ENCODE measurements at regions not wholly inside any gene's neighbourhood (a gene's known extent, or its start where the extent isn't known, plus 50 kb on each side); places are given as distances from the start of the nearest gene placed in this dataset.

DNA sequence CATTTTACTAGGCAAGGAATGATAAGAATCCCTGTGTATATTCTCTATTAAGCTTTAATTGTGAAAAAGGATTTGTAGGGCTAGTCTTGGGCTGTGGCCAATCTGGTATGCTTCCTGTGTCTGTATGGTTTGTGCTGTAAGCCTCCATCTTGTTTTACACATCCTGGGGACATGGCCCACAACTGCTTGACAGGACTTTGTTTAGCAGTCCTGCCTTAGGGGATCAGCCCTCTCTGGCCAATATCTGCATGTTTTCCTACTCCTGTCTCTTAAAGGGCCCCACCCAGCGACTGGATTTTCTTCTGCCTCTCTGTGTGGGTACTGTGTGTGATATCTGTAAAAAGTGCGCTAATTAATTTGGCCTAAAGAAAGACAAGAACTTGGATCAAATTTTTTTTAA, 813.2 kb downstream of the PLA2G4A start:
- H3K9me3 ChIP-seq (ENCODE audit: low read length): no peaks in the 10 kb centered on the region
- Mint-ChIP-seq H3K4me1 (no peaks in the 10 kb centered on the region), H3K4me3 (no peak overlapping the region), H3K9me3 (peaks cover 2 to 29% (median 8%) of the 10 kb centered on the region in 5 donors), H3K27ac (no peak overlapping the region), H3K27me3 (no peaks in the 10 kb centered on the region), H3K36me3 (peaks cover 0 to 2% (median 0%) of the 10 kb centered on the region in 3 donors)
- CTCF ChIA-PET: no interaction called here
- no peak for DNase-seq
- H3K36me3 ChIP-seq (ENCODE audit: insufficient read depth, low read length): no peaks in the 10 kb centered on the region
- H3K4me3 ChIP-seq (ENCODE audit: low read length): no peak overlapping the region
- H3K27ac ChIP-seq (ENCODE audit: low read depth, low read length): no peak overlapping the region
- POLR2A ChIA-PET: no interaction called here
- H3K27me3 ChIP-seq (ENCODE audit: insufficient read depth, low read length, poor library complexity, severe bottlenecking): no peaks in the 10 kb centered on the region
- no peaks in the 10 kb centered on the region for H3K4me1 ChIP-seq (ENCODE audit: insufficient read depth, low read length)

DNA sequence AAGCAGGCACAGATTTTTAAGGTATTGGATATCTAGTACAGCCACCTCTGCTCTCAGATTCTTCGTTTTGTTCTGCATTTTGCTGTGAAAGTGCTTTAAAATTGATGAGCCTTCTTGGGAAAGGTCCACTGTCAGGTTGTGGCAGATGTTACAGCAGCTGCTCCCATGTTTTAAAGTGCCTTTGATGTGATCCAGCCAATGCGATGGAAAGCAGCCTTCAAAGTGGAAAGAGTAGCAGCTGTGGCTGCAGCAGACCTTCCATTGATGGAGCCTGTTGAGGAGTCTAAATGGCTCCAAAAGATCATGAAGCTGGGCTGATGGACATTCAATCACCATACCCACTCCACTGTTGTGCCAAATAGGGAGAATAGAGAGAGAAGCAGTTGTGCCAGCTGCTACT, 816.9 kb downstream of the PLA2G4A start:
- Mint-ChIP-seq H3K4me1 (no peaks in the 10 kb centered on the region), H3K36me3 (peaks cover 0 to 2% (median 0%) of the 10 kb centered on the region in 3 donors), H3K4me3 (no peak overlapping the region), H3K9me3 (peaks cover 1 to 14% (median 7%) of the 10 kb centered on the region in 5 donors), H3K27me3 (no peaks in the 10 kb centered on the region), H3K27ac (no peak overlapping the region)
- Histone ChIP-seq H3K4me1 (ENCODE audit: insufficient read depth, low read length) (no peaks in the 10 kb centered on the region), H3K9me3 (ENCODE audit: low read length) (no peaks in the 10 kb centered on the region), H3K27me3 (ENCODE audit: insufficient read depth, low read length, poor library complexity, severe bottlenecking) (no peaks in the 10 kb centered on the region), H3K4me3 (ENCODE audit: low read length) (no peak overlapping the region), H3K36me3 (ENCODE audit: insufficient read depth, low read length) (no peaks in the 10 kb centered on the region), H3K27ac (ENCODE audit: low read depth, low read length) (no peak overlapping the region)
- ChIA-PET POLR2A (no interaction called here), CTCF (no interaction called here)
- no peak for DNase-seq

DNA sequence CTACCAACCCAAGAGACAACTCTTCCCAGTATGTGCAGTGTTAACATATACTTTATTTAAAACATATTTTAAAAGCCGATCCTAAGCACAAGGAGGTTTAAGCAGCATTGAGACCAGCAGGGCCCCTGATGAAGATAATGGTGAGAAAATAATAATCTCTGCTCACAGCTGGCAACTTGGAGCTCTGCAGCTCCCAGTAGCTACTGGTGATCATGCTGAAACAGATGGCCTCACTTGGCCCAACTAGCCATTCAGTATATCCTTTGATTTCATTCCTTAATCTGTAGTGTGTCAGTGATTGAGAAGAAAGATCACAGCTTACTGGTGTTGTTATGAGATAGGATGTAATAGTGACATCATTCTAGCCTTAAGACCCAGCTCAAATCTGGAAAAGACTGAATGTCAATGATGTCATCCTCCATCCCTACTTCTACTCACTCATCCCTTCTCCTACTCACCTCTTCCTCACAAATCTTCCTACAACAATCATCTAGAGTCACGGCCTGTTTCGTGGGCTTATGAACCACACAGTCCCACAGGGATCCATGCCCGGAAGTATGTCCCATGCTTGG, 817.9 kb downstream of the PLA2G4A start:
- POLR2A ChIA-PET: no interaction called here
- no peak overlapping the region for H3K27ac Mint-ChIP-seq

DNA sequence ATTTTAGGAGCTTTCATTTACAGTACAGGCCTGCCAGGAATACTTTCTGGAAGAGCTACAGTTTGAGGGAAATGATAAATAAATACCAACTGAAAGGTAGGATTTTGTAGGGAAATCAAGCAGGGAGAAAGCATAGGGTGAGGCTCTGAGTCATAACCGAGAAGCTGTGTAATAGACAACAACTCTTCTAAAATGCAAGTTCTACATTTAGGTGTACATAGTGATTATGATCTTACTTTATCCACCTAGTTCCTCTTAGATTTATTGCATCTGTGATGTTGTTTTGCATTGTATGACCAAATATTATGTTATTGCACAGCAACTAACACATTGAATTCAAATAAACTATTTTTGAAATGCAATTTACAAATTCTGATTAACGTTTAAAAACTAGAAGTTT, 819.3 kb downstream of the PLA2G4A start:
- Histone ChIP-seq H3K9me3 (ENCODE audit: low read length) (no peaks in the 10 kb centered on the region), H3K4me3 (ENCODE audit: low read length) (no peak overlapping the region), H3K27ac (ENCODE audit: low read depth, low read length) (no peak overlapping the region), H3K36me3 (ENCODE audit: insufficient read depth, low read length) (no peaks in the 10 kb centered on the region), H3K4me1 (ENCODE audit: insufficient read depth, low read length) (no peaks in the 10 kb centered on the region), H3K27me3 (ENCODE audit: insufficient read depth, low read length, poor library complexity, severe bottlenecking) (no peaks in the 10 kb centered on the region)
- POLR2A ChIA-PET: no interaction called here
- no peaks in the 10 kb centered on the region for H3K27me3 Mint-ChIP-seq
- H3K27ac Mint-ChIP-seq: no peak overlapping the region
- no peaks in the 10 kb centered on the region for H3K36me3 Mint-ChIP-seq
- CTCF ChIA-PET: no interaction called here
- H3K4me3 Mint-ChIP-seq: no peak overlapping the region
- no peak for DNase-seq
- H3K9me3 Mint-ChIP-seq: peaks cover 0 to 8% (median 4%) of the 10 kb centered on the region in 5 donors
- no peaks in the 10 kb centered on the region for H3K4me1 Mint-ChIP-seq

More for the DNA sequence above, 817.9 kb downstream of the PLA2G4A start:
- H3K9me3 ChIP-seq (ENCODE audit: low read length): no peaks in the 10 kb centered on the region
- no peaks in the 10 kb centered on the region for H3K4me1 ChIP-seq (ENCODE audit: insufficient read depth, low read length)
- H3K27me3 ChIP-seq (ENCODE audit: insufficient read depth, low read length, poor library complexity, severe bottlenecking): no peaks in the 10 kb centered on the region
- H3K27ac ChIP-seq (ENCODE audit: low read depth, low read length): no peak overlapping the region
- Mint-ChIP-seq H3K4me1 (no peaks in the 10 kb centered on the region), H3K4me3 (no peak overlapping the region), H3K36me3 (peaks cover 0 to 1% (median 0%) of the 10 kb centered on the region in 3 donors), H3K9me3 (peaks cover 1 to 14% (median 4%) of the 10 kb centered on the region in 5 donors), H3K27me3 (no peaks in the 10 kb centered on the region)
- H3K4me3 ChIP-seq (ENCODE audit: low read length): no peak overlapping the region
- no peak for DNase-seq
- CTCF ChIA-PET: no interaction called here
- H3K36me3 ChIP-seq (ENCODE audit: insufficient read depth, low read length): no peaks in the 10 kb centered on the region

DNA sequence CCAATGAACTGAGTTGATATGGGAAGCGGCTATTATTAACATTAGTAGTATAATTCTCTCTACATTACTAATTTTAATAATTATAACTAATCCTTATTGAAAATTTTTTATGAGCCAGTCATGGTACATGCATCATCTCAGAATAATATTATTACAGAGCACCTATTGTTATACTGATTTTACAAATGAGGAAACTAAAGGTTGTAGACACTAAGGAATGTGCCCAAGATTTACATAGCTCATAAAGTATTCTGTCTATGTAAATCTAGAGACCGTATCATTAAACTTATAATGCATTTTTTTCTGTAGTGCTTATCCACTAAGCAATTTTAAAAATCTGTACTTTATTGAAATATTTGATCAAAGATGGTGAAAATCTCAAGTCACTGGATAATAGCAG, 825.9 kb downstream of the PLA2G4A start:
- Mint-ChIP-seq H3K27ac (no peak overlapping the region), H3K9me3 (peaks cover 1 to 9% (median 2%) of the 10 kb centered on the region in 5 donors), H3K36me3 (no peaks in the 10 kb centered on the region), H3K4me1 (no peaks in the 10 kb centered on the region), H3K27me3 (no peaks in the 10 kb centered on the region), H3K4me3 (no peak overlapping the region)
- H3K27me3 ChIP-seq (ENCODE audit: insufficient read depth, low read length, poor library complexity, severe bottlenecking): no peaks in the 10 kb centered on the region
- H3K4me3 ChIP-seq (ENCODE audit: low read length): no peak overlapping the region
- ChIA-PET POLR2A (no interaction called here), CTCF (no interaction called here)
- H3K4me1 ChIP-seq (ENCODE audit: insufficient read depth, low read length): no peaks in the 10 kb centered on the region
- no peaks in the 10 kb centered on the region for H3K36me3 ChIP-seq (ENCODE audit: insufficient read depth, low read length)
- H3K27ac ChIP-seq (ENCODE audit: low read depth, low read length): no peak overlapping the region
- H3K9me3 ChIP-seq (ENCODE audit: low read length): no peaks in the 10 kb centered on the region
- no peak for DNase-seq

DNA sequence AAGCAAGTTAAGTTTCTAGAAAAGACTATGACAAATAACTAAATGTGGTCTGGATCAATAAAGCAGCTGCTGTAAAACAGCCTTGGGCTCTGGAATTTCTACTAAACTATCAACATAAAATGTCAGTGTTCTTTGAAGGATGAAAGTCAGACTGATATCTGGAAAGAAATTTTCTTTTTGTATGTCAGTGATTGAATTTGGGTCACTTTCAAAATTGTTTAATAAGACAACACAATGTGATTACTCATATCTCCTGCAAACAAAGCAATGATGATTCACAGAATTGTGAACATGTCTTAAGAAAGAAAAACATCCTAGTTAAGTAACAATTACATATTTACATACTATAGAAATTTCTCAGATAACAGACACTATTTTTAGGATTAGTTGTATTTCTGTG, 826.4 kb downstream of the PLA2G4A start:
- Histone ChIP-seq H3K27me3 (ENCODE audit: insufficient read depth, low read length, poor library complexity, severe bottlenecking) (no peaks in the 10 kb centered on the region), H3K36me3 (ENCODE audit: insufficient read depth, low read length) (no peaks in the 10 kb centered on the region), H3K4me1 (ENCODE audit: insufficient read depth, low read length) (no peaks in the 10 kb centered on the region), H3K9me3 (ENCODE audit: low read length) (no peaks in the 10 kb centered on the region), H3K27ac (ENCODE audit: low read depth, low read length) (no peak overlapping the region), H3K4me3 (ENCODE audit: low read length) (no peak overlapping the region)
- Mint-ChIP-seq H3K36me3 (no peaks in the 10 kb centered on the region), H3K27me3 (no peaks in the 10 kb centered on the region), H3K4me3 (no peak overlapping the region), H3K9me3 (peaks cover 1 to 10% (median 2%) of the 10 kb centered on the region in 5 donors), H3K4me1 (no peaks in the 10 kb centered on the region), H3K27ac (no peak overlapping the region)
- no peak for DNase-seq
- CTCF ChIA-PET: no interaction called here
- POLR2A ChIA-PET: no interaction called here

DNA sequence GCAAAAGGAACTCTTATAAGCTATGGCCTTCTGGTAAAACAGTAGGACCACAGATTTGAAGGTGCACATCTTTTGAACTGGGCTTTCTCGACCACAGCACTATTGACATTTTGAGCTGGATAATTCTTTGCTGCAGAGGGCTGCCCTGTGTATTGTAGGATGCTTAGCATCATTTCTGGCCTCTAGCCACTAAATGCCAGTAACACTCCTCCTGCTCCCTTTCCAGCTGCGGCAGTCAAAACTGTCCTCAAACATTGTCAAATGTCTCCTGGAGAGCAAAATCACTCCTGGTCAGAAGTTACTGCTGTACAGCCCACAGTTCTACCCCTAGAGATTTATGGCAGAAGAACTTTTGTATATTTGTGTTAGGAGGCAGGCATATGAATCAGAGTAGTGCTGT, 836.7 kb downstream of the PLA2G4A start:
- no peaks in the 10 kb centered on the region for H3K9me3 ChIP-seq (ENCODE audit: low read length)
- H3K4me3 Mint-ChIP-seq: no peak overlapping the region
- H3K4me3 ChIP-seq (ENCODE audit: low read length): no peak overlapping the region
- H3K9me3 Mint-ChIP-seq: peaks cover 0 to 15% (median 8%) of the 10 kb centered on the region in 5 donors
- no peaks in the 10 kb centered on the region for H3K4me1 Mint-ChIP-seq
- no peaks in the 10 kb centered on the region for H3K27me3 ChIP-seq (ENCODE audit: insufficient read depth, low read length, poor library complexity, severe bottlenecking)
- no peaks in the 10 kb centered on the region for H3K4me1 ChIP-seq (ENCODE audit: insufficient read depth, low read length)
- POLR2A ChIA-PET: no interaction called here
- no peak overlapping the region for H3K27ac Mint-ChIP-seq
- peaks cover 0 to 2% (median 0%) of the 10 kb centered on the region in 3 donors for H3K36me3 Mint-ChIP-seq
- no peak overlapping the region for H3K27ac ChIP-seq (ENCODE audit: low read depth, low read length)
- H3K36me3 ChIP-seq (ENCODE audit: insufficient read depth, low read length): no peaks in the 10 kb centered on the region
- CTCF ChIA-PET: no interaction called here
- no peak for DNase-seq
- H3K27me3 Mint-ChIP-seq: no peaks in the 10 kb centered on the region

DNA sequence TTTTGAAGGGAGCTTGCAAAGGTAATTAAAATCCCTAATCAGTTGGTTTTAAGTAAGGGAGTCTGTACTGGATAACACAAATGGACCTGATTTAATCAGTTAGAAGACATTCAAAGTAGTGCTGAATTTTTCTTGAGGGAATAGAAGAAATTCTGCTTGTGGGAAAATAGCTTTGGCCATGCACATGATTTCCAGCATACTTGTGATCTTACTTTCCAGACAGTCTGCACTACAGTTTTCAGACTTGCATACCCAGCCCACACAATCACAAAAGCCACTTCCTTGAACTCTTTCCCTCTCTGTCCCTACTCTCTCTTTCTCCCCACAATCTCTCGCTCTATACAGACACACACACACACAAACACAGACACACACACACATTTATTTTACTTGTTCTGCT, 852.1 kb downstream of the PLA2G4A start:
- Mint-ChIP-seq H3K9me3 (peaks cover 2 to 30% (median 7%) of the 10 kb centered on the region in 5 donors), H3K27ac (no peak overlapping the region), H3K4me3 (no peak overlapping the region), H3K27me3 (no peaks in the 10 kb centered on the region), H3K36me3 (no peaks in the 10 kb centered on the region), H3K4me1 (no peaks in the 10 kb centered on the region)
- POLR2A ChIA-PET: no interaction called here
- CTCF ChIA-PET: no interaction called here
- Histone ChIP-seq H3K4me3 (ENCODE audit: low read length) (no peak overlapping the region), H3K9me3 (ENCODE audit: low read length) (no peaks in the 10 kb centered on the region), H3K4me1 (ENCODE audit: insufficient read depth, low read length) (no peaks in the 10 kb centered on the region), H3K27me3 (ENCODE audit: insufficient read depth, low read length, poor library complexity, severe bottlenecking) (no peaks in the 10 kb centered on the region), H3K36me3 (ENCODE audit: insufficient read depth, low read length) (no peaks in the 10 kb centered on the region), H3K27ac (ENCODE audit: low read depth, low read length) (no peak overlapping the region)
- no peak for DNase-seq

DNA sequence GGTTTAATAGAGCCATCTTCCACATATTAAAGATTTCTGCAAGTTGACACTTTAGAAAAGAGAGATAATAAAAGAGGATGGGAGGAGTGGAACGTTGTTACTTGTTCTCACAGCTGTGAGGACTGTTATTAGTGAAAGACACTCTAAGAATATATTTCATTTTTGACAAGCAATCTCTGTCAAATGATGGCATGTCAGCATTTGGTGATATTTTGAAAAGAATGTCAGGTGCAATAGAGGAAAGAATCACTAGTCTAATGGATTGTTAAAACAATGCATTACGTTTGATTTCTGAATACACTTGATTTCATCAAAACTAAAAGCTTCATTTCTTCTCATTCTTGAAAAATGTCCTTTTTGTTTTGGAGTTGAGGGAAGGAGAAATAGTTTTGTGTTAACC, 853.4 kb downstream of the PLA2G4A start:
- Mint-ChIP-seq H3K9me3 (peaks cover 2 to 26% (median 7%) of the 10 kb centered on the region in 5 donors), H3K4me1 (no peaks in the 10 kb centered on the region), H3K27me3 (no peaks in the 10 kb centered on the region), H3K27ac (no peak overlapping the region), H3K36me3 (no peaks in the 10 kb centered on the region), H3K4me3 (no peak overlapping the region)
- no peak overlapping the region for H3K4me3 ChIP-seq (ENCODE audit: low read length)
- H3K36me3 ChIP-seq (ENCODE audit: insufficient read depth, low read length): no peaks in the 10 kb centered on the region
- DNase-seq: no peak
- H3K27ac ChIP-seq (ENCODE audit: low read depth, low read length): no peak overlapping the region
- CTCF ChIA-PET: no interaction called here
- H3K4me1 ChIP-seq (ENCODE audit: insufficient read depth, low read length): no peaks in the 10 kb centered on the region
- no peaks in the 10 kb centered on the region for H3K27me3 ChIP-seq (ENCODE audit: insufficient read depth, low read length, poor library complexity, severe bottlenecking)
- H3K9me3 ChIP-seq (ENCODE audit: low read length): no peaks in the 10 kb centered on the region
- POLR2A ChIA-PET: no interaction called here
